ENCODE measurements at regions not wholly inside any gene's neighbourhood (a gene's known extent, or its start where the extent isn't known, plus 50 kb on each side); places are given as distances from the start of the nearest gene placed in this dataset.

DNA sequence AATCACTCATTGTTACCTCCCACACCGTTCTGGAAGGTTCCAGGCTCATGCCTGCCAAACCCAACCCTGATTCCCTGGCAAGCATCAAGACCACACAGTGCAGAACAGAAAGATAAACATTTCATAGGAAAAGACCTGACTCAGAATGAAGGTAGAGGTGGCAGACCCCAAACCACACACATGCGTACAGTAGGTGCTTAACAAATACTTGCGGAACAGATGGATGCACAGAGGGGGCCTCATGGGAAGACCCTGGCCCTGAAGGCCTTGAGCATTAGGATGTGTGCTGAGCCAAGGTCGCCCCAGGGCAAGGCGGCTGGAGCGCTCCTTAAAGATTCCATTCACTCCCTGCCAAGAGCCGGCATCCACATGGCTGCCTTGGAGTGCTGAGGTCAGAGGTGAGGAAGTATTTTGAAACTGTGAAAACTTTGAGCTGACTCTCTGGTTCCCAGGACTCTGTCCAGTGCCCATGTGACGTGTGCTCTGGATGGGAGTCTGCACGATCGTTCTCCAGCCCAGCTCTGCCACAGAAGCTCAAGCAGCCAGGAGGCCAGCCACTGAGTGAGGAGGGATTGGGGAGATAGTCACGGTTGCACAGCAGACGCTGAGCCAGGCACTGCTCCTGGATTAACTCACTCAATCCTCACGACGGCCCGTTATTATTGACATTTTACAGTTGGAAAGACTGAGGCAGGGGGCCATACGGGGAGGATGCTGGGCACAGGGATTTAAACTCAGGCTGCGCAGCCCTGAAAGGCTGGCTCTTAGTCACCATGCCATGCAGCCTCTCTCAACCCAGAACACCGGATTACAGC lies 65.5 kb upstream of the AFDN start:
- H3K27me3 ChIP-seq (ENCODE audit: insufficient read depth, insufficient read length) = no peaks in the 10 kb centered on the region
- H3K36me3 ChIP-seq (ENCODE audit: insufficient read depth, insufficient read length, low read length) = no peaks in the 10 kb centered on the region
- H3K4me1 ChIP-seq (ENCODE audit: insufficient read depth, insufficient read length) = peaks cover 3% of the 10 kb centered on the region
- no peak for DNase-seq (ENCODE audit: low read depth, low spot score)
- TF ChIP-seq YY1 (IDR thresholded peaks at IDR 0.05; ENCODE audit: insufficient read depth, insufficient read length) (no peak), SUZ12 (IDR thresholded peaks at IDR 0.05; ENCODE audit: extremely low read depth, insufficient read depth, insufficient read length) (no peak), ZNF274 (IDR thresholded peaks at IDR 0.05; ENCODE audit: low read depth, low read length) (no peak)
- no peaks in the 10 kb centered on the region for H3K9me3 ChIP-seq (ENCODE audit: insufficient read depth, low read length)
- H3K9ac ChIP-seq (ENCODE audit: insufficient read length, low read depth) = no peak overlapping the region
- H3K4me3 ChIP-seq (ENCODE audit: insufficient read length, low read depth) = no peak overlapping the region

- DNase-seq (ENCODE audit: low read depth, low spot score) = no peak
- TF ChIP-seq SUZ12 (IDR thresholded peaks at IDR 0.05; ENCODE audit: extremely low read depth, insufficient read depth, insufficient read length) (no peak), YY1 (IDR thresholded peaks at IDR 0.05; ENCODE audit: insufficient read depth, insufficient read length) (no peak), ZNF274 (IDR thresholded peaks at IDR 0.05; ENCODE audit: low read depth, low read length) (no peak)
- Histone ChIP-seq H3K27me3 (ENCODE audit: insufficient read depth, insufficient read length) (no peaks in the 10 kb centered on the region), H3K9ac (ENCODE audit: insufficient read length, low read depth) (no peak overlapping the region), H3K9me3 (ENCODE audit: insufficient read depth, low read length) (no peaks in the 10 kb centered on the region), H3K4me1 (ENCODE audit: insufficient read depth, insufficient read length) (peaks cover 3% of the 10 kb centered on the region), H3K36me3 (ENCODE audit: insufficient read depth, insufficient read length, low read length) (no peaks in the 10 kb centered on the region), H3K4me3 (ENCODE audit: insufficient read length, low read depth) (no peak overlapping the region)
These were observed 64.9 kb upstream of the AFDN start for GRCh38 chr6:167761794-167762258.

GRCh38 chr6:167762259-167762962 lies 64.3 kb upstream of the AFDN start:
- Histone ChIP-seq H3K4me3 (ENCODE audit: insufficient read length, low read depth) (no peak overlapping the region), H3K27me3 (ENCODE audit: insufficient read depth, insufficient read length) (no peaks in the 10 kb centered on the region), H3K36me3 (ENCODE audit: insufficient read depth, insufficient read length, low read length) (no peaks in the 10 kb centered on the region), H3K9me3 (ENCODE audit: insufficient read depth, low read length) (no peaks in the 10 kb centered on the region), H3K4me1 (ENCODE audit: insufficient read depth, insufficient read length) (peaks cover 3% of the 10 kb centered on the region), H3K9ac (ENCODE audit: insufficient read length, low read depth) (no peak overlapping the region)
- no peak for TF ChIP-seq YY1 (IDR thresholded peaks at IDR 0.05; ENCODE audit: insufficient read depth, insufficient read length)
- no peak for DNase-seq (ENCODE audit: low read depth, low spot score)

DNA sequence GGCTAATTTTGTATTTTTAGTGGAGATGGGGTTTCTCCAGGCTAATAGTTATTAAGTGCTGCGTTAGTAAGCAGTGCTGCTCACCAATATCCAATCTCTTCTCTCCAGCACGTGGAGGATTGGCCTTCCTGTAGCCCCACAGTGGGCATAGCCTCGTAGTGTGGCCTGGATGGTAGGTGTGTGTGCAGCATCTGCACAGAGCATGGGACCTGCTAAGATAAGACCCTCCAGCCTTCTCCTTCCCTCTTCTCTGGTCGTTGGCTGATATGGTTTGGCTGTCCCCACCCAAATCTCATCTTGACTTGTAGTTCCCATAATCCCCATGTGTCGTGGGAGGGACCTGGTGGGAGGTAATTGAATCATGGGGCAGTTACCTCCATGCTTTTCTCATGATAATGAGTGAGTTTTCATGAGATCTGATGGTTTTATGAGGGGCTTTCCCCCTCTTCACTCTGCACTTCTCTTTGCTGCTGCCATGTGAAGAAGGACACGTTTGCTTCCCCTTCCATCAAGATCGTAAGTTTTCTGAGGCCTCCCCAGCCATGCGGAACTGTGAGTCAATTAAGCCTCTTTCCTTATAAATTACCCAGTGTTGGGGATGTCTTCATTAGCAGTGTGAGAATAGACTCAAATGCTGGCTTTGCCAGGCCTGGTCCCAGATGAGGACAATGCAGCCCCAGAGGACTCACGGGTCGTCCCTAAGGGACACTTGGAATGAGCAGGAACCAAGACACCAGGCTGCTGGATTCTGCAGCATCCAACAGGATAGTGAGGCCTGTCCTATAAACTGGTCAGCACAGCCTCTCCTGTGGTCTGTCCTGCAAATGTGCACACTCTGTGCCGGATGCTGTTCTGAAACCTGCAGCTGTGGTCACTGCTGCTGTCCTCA lies 63.4 kb upstream of the AFDN start:
- TF ChIP-seq YY1 (IDR thresholded peaks at IDR 0.05; ENCODE audit: insufficient read depth, insufficient read length) (no peak), SUZ12 (IDR thresholded peaks at IDR 0.05; ENCODE audit: extremely low read depth, insufficient read depth, insufficient read length) (no peak), ZNF274 (IDR thresholded peaks at IDR 0.05; ENCODE audit: low read depth, low read length) (no peak)
- no peak overlapping the region for H3K9ac ChIP-seq (ENCODE audit: insufficient read length, low read depth)
- no peak overlapping the region for H3K4me3 ChIP-seq (ENCODE audit: insufficient read length, low read depth)
- DNase-seq (ENCODE audit: low read depth, low spot score) = no peak
- no peaks in the 10 kb centered on the region for H3K36me3 ChIP-seq (ENCODE audit: insufficient read depth, insufficient read length, low read length)
- peaks cover 3% of the 10 kb centered on the region for H3K4me1 ChIP-seq (ENCODE audit: insufficient read depth, insufficient read length)
- H3K9me3 ChIP-seq (ENCODE audit: insufficient read depth, low read length) = no peaks in the 10 kb centered on the region
- H3K27me3 ChIP-seq (ENCODE audit: insufficient read depth, insufficient read length) = no peaks in the 10 kb centered on the region

- Histone ChIP-seq H3K4me3 (ENCODE audit: insufficient read length, low read depth) (no peak overlapping the region), H3K27me3 (ENCODE audit: insufficient read depth, insufficient read length) (no peaks in the 10 kb centered on the region), H3K4me1 (ENCODE audit: insufficient read depth, insufficient read length) (peaks cover 3% of the 10 kb centered on the region), H3K36me3 (ENCODE audit: insufficient read depth, insufficient read length, low read length) (no peaks in the 10 kb centered on the region), H3K9ac (ENCODE audit: insufficient read length, low read depth) (no peak overlapping the region), H3K9me3 (ENCODE audit: insufficient read depth, low read length) (no peaks in the 10 kb centered on the region)
- no peak for DNase-seq (ENCODE audit: low read depth, low spot score)
- TF ChIP-seq SUZ12 (IDR thresholded peaks at IDR 0.05; ENCODE audit: extremely low read depth, insufficient read depth, insufficient read length) (no peak), YY1 (IDR thresholded peaks at IDR 0.05; ENCODE audit: insufficient read depth, insufficient read length) (no peak), ZNF274 (IDR thresholded peaks at IDR 0.05; ENCODE audit: low read depth, low read length) (no peak)
These were observed 62.5 kb upstream of the AFDN start for GRCh38 chr6:167764215-167764614.

GRCh38 chr6:167764713-167765479 lies 61.8 kb upstream of the AFDN start:
- Histone ChIP-seq H3K4me1 (ENCODE audit: insufficient read depth, insufficient read length) (peaks cover 3% of the 10 kb centered on the region), H3K9me3 (ENCODE audit: insufficient read depth, low read length) (no peaks in the 10 kb centered on the region), H3K4me3 (ENCODE audit: insufficient read length, low read depth) (no peak overlapping the region), H3K9ac (ENCODE audit: insufficient read length, low read depth) (no peak overlapping the region), H3K36me3 (ENCODE audit: insufficient read depth, insufficient read length, low read length) (no peaks in the 10 kb centered on the region), H3K27me3 (ENCODE audit: insufficient read depth, insufficient read length) (no peaks in the 10 kb centered on the region)
- TF ChIP-seq SUZ12 (IDR thresholded peaks at IDR 0.05; ENCODE audit: extremely low read depth, insufficient read depth, insufficient read length) (no peak), YY1 (IDR thresholded peaks at IDR 0.05; ENCODE audit: insufficient read depth, insufficient read length) (no peak), ZNF274 (IDR thresholded peaks at IDR 0.05; ENCODE audit: low read depth, low read length) (no peak)
- no peak for DNase-seq (ENCODE audit: low read depth, low spot score)

Data from NT2/D1 (cell line).